MM.1S (cell line): ENCODE measurements at regions not wholly inside any gene's neighbourhood (a gene's known extent, or its start where the extent isn't known, plus 50 kb on each side); places are given as distances from the start of the nearest gene placed in this dataset.

Experiments used
- DNase-seq: peaks from one replicate; pipeline ENCODE4 v3.0.0-alpha.2; 2015
- H2AFZ ChIP-seq: fragments of 300-600 bp; sonication (generic); 2 replicates; pipeline ENCODE4 v1.6.0; 2016; ENCODE audit warnings: antibody characterized with exemption, low read length
- H3F3A ChIP-seq: fragments of 300-600 bp; sonication (generic); 2 replicates; pipeline ENCODE4 v1.6.1; 2016; ENCODE audit warnings: mild to moderate bottlenecking, antibody characterized with exemption, low read length, moderate library complexity, mixed read lengths; ENCODE audit not compliant: insufficient read depth
- H3K27ac ChIP-seq: fragments of 300-600 bp; sonication (generic); 2 replicates; pipeline ENCODE4 v1.5.1; 2016; ENCODE audit warnings: mild to moderate bottlenecking, low read length
- H3K27me3 ChIP-seq: fragments of 300-600 bp; sonication (generic); replicated peaks from 2 replicates; pipeline ENCODE4 v1.6.0; 2016; ENCODE audit warnings: low read length; ENCODE audit not compliant: insufficient read depth
- H3K36me3 ChIP-seq: fragments of 300-600 bp; sonication (generic); replicated peaks from 2 replicates; pipeline ENCODE4 v1.6.1; 2016; ENCODE audit warnings: mild to moderate bottlenecking, low read length, mixed read lengths; ENCODE audit not compliant: insufficient read depth
- H3K4me1 ChIP-seq: fragments of 300-600 bp; sonication (generic); 2 replicates; pipeline ENCODE4 v1.6.1; 2016; ENCODE audit warnings: low read length, mixed read lengths
- H3K4me2 ChIP-seq: fragments of 300-600 bp; sonication (generic); 2 replicates; pipeline ENCODE4 v1.6.0; 2016; ENCODE audit warnings: low read depth, low read length
- H3K4me3 ChIP-seq: fragments of 300-600 bp; sonication (generic); 2 replicates; pipeline ENCODE4 v1.5.1; 2016; ENCODE audit warnings: low read length, mixed read lengths
- H3K79me2 ChIP-seq: fragments of 300-600 bp; sonication (generic); 2 replicates; pipeline ENCODE4 v1.6.1; 2016; ENCODE audit warnings: mixed run types, low read length, mixed read lengths
- H3K9ac ChIP-seq: fragments of 300-600 bp; sonication (generic); 2 replicates; pipeline ENCODE4 v1.6.1; 2016; ENCODE audit warnings: low read length, mixed read lengths
- H3K9me2 ChIP-seq: fragments of 300-600 bp; sonication (generic); replicated peaks from 2 replicates; pipeline ENCODE4 v1.6.1; 2016; ENCODE audit warnings: mild to moderate bottlenecking, low read length, mixed read lengths; ENCODE audit not compliant: insufficient read depth
- H3K9me3 ChIP-seq: fragments of 300-600 bp; sonication (generic); replicated peaks from 2 replicates; pipeline ENCODE4 v1.6.1; 2016; ENCODE audit warnings: mild to moderate bottlenecking, low read length, mixed read lengths; ENCODE audit not compliant: insufficient read depth
- H4K20me1 ChIP-seq: fragments of 300-600 bp; sonication (generic); 2 replicates; pipeline ENCODE4 v1.6.1; 2016; ENCODE audit warnings: mild to moderate bottlenecking, low read length, moderate library complexity, mixed read lengths; ENCODE audit not compliant: insufficient read depth
- EZH2 ChIP-seq: fragments of 300-600 bp; sonication (generic); optimal IDR thresholded peaks from 2 replicates; pipeline ENCODE3; 2017; ENCODE audit warnings: low read depth, mild to moderate bottlenecking, antibody characterized with exemption, low read length, mixed read lengths
- EZH2phosphoT487 ChIP-seq: fragments of 300-600 bp; sonication (generic); IDR thresholded peaks from 2 replicates; pipeline ENCODE4 v1.6.1; 2018; ENCODE audit warnings: antibody characterized with exemption, low read length
- TF ChIP-seq, protein P1 (sequence below): fragments of 300-600 bp; sonication (generic); IDR thresholded peaks from 2 replicates; pipeline ENCODE4 v1.5.1; 2016; ENCODE audit warnings: antibody characterized with exemption, low read length, mixed read lengths

DNA sequence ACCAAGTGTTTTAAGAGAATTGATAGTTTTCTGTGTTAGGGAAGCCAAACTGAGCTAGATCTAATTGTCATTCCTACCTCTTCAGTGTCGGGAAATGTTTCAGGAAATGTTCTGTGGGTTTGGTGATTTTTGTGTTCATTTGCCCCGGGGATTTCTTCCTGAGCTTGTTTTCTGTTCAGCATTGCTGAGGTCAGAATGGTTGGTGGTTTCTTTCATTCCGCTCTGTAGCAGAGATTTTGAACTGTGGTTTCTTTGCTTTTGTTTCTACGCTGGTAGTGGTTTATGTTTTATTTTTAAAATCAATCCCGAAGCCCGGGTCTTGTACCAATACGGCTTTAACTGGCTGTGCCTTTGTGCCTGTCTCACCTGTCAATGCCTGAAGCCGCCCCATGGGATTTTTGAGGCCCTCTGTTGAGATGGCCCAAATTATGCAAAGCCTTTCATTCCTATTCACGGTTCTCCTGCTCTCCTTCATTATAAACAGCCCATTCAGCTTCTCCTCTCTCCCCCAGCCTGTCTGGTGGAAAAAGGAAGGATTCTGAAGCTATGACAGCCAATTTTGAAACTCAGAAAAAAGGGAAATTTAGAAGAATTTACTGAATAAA is 417.2 kb upstream of the KAZN start:
- Histone ChIP-seq H2AFZ (no peak overlapping the region), H3K4me3 (peak overlapping the region; percentile 18; the same call in 1 of the 2 replicates), H3K27me3 (no peaks in the 10 kb centered on the region), H3K4me1 (peaks cover 49% of the 10 kb centered on the region), H3K79me2 (peaks cover 83% of the 10 kb centered on the region), H3K36me3 (no peaks in the 10 kb centered on the region; the same call in 1 of the 2 replicates), H3K4me2 (peak overlapping the region; percentile 66), H3K9ac (peak overlapping the region; percentile 8; the same call in 1 of the 2 replicates), H3K27ac (peak overlapping the region; percentile 75), H3K9me2 (no peaks in the 10 kb centered on the region), H4K20me1 (no peaks in the 10 kb centered on the region), H3K9me3 (no peaks in the 10 kb centered on the region), H3F3A (peaks cover 30% of the 10 kb centered on the region)
- peak; percentile 90 for DNase-seq
- TF ChIP-seq, protein P1, sequence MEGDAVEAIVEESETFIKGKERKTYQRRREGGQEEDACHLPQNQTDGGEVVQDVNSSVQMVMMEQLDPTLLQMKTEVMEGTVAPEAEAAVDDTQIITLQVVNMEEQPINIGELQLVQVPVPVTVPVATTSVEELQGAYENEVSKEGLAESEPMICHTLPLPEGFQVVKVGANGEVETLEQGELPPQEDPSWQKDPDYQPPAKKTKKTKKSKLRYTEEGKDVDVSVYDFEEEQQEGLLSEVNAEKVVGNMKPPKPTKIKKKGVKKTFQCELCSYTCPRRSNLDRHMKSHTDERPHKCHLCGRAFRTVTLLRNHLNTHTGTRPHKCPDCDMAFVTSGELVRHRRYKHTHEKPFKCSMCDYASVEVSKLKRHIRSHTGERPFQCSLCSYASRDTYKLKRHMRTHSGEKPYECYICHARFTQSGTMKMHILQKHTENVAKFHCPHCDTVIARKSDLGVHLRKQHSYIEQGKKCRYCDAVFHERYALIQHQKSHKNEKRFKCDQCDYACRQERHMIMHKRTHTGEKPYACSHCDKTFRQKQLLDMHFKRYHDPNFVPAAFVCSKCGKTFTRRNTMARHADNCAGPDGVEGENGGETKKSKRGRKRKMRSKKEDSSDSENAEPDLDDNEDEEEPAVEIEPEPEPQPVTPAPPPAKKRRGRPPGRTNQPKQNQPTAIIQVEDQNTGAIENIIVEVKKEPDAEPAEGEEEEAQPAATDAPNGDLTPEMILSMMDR = no peak
- TF ChIP-seq EZH2phosphoT487 (no peak), EZH2 (no peak)

- TF ChIP-seq EZH2phosphoT487 = no peak
- TF ChIP-seq, protein P1 = no peak
- TF ChIP-seq EZH2 = no peak
- Histone ChIP-seq H3K9me2 (no peaks in the 10 kb centered on the region), H3K4me3 (no peak overlapping the region), H3K4me1 (peaks cover 45% of the 10 kb centered on the region), H3K27ac (no peak overlapping the region; the same call in 1 of the 2 replicates), H2AFZ (no peak overlapping the region), H3K27me3 (no peaks in the 10 kb centered on the region), H3K9me3 (no peaks in the 10 kb centered on the region), H3F3A (peaks cover 26% of the 10 kb centered on the region), H4K20me1 (no peaks in the 10 kb centered on the region), H3K79me2 (peaks cover 85% of the 10 kb centered on the region), H3K9ac (no peak overlapping the region), H3K4me2 (peak overlapping the region; percentile 66; the same call in 1 of the 2 replicates), H3K36me3 (no peaks in the 10 kb centered on the region; the same call in 1 of the 2 replicates)
- peak; percentile 81 for DNase-seq
Measured at GRCh38 chr1:14182856-14183255, 415.6 kb upstream of the KAZN start.

GRCh38 chr1:14183329-14183728 is 415.2 kb upstream of the KAZN start:
- no peak overlapping the region for H3K4me2 ChIP-seq
- H3K9me2 ChIP-seq = no peaks in the 10 kb centered on the region
- no peaks in the 10 kb centered on the region for H3K9me3 ChIP-seq
- no peak overlapping the region for H3K4me3 ChIP-seq
- H3K27me3 ChIP-seq = no peaks in the 10 kb centered on the region
- no peak overlapping the region for H3K27ac ChIP-seq
- no peaks in the 10 kb centered on the region; the same call in 1 of the 2 replicates for H3K36me3 ChIP-seq
- H3F3A ChIP-seq = peaks cover 26% of the 10 kb centered on the region
- peaks cover 41% of the 10 kb centered on the region for H3K4me1 ChIP-seq
- H4K20me1 ChIP-seq = no peaks in the 10 kb centered on the region
- no peak for TF ChIP-seq EZH2
- DNase-seq = no peak
- H3K9ac ChIP-seq = no peak overlapping the region
- no peak overlapping the region for H2AFZ ChIP-seq
- peaks cover 83% of the 10 kb centered on the region for H3K79me2 ChIP-seq

GRCh38 chr1:14184454-14184853 is 414.0 kb upstream of the KAZN start:
- Histone ChIP-seq H3K9me3 (no peaks in the 10 kb centered on the region), H3F3A (peaks cover 26% of the 10 kb centered on the region), H3K4me2 (no peak overlapping the region), H3K79me2 (peaks cover 83% of the 10 kb centered on the region), H2AFZ (no peak overlapping the region), H3K4me3 (no peak overlapping the region), H3K27ac (no peak overlapping the region), H3K9me2 (no peaks in the 10 kb centered on the region), H3K27me3 (no peaks in the 10 kb centered on the region), H3K4me1 (peaks cover 36% of the 10 kb centered on the region), H3K36me3 (no peaks in the 10 kb centered on the region; the same call in 1 of the 2 replicates), H3K9ac (no peak overlapping the region), H4K20me1 (no peaks in the 10 kb centered on the region)
- TF ChIP-seq EZH2phosphoT487 (no peak), EZH2 (no peak)
- TF ChIP-seq, protein P1 = no peak
- DNase-seq = no peak
